Body of pancreas (tissue), 4 donors: ENCODE measurements at regions not wholly inside any gene's neighbourhood (a gene's known extent, or its start where the extent isn't known, plus 50 kb on each side); places are given as distances from the start of the nearest gene placed in this dataset.
A peak's percentile ranks its signal among the peaks of the same experiment; 100 is the strongest.

Experiments used
- ATAC-seq: fragments of 150-250 bp; one replicate; pipeline ENCODE4 v1.9.1; 2016
- DNase-seq, 4 donors: peaks; one replicate each; pipeline ENCODE4 v3.0.0-alpha.2; 2019
- H3K27ac ChIP-seq, 4 donors: fragments of 200-600 bp; sonication (generic); 1 replicate in 3 of 4; 2 replicates in 1 of 4; pipeline versions ENCODE4 v1.5.1 to v1.6.1; 2016 to 2019; ENCODE audit warnings: mild to moderate bottlenecking in 1 of 4, mixed read lengths in 1 of 4, moderate library complexity in 1 of 4
- H3K27me3 ChIP-seq, 2 donors: fragments of 200-600 bp; sonication (generic); one replicate each; pipeline ENCODE4 v1.6.0; 2016; ENCODE audit warnings: mild to moderate bottlenecking in 1 of 2
- H3K36me3 ChIP-seq, 2 donors: fragments of 200-600 bp; sonication (generic); replicated peaks in 1 of 2; 2 replicates each; pipeline ENCODE4 v1.5.1; 2016; ENCODE audit warnings: low read depth in 2 of 2; ENCODE audit not compliant: insufficient read depth in 1 of 2
- H3K4me1 ChIP-seq: fragments of 200-600 bp; sonication (generic); one replicate; pipeline ENCODE4 v1.6.0; 2016
- H3K4me3 ChIP-seq, 2 donors: fragments of 200-600 bp; sonication (generic); 1 replicate in 1 of 2; 2 replicates in 1 of 2; pipeline ENCODE4 v1.5.1; 2016 to 2019
- H3K9me3 ChIP-seq, 3 donors: fragments of 200-600 bp; sonication (generic); 1 replicate in 2 of 3; 2 replicates in 1 of 3; pipeline ENCODE4 v1.5.1; 2016
- CTCF ChIP-seq, 7 experiments: fragments of 450-650 bp in 4 of 7; fragments of 200-600 bp in 3 of 7; sonication (generic) in 3 of 7; IDR thresholded peaks; one replicate each; pipeline ENCODE4 v1.5.1; 2016 to 2019; ENCODE audit warnings: antibody characterized with exemption in 7 of 7
- POLR2A ChIP-seq, 3 donors: fragments of 450-650 bp; IDR thresholded peaks; one replicate each; pipeline ENCODE4 v1.6.1; 2016; ENCODE audit warnings: antibody characterized with exemption in 3 of 3, mild to moderate bottlenecking in 2 of 3
- WGBS, 2 donors: methylation state at CpG; one replicate each; pipeline ENCODE4 v1.1.5; 2017; 5-methylcytosine and 5-hydroxymethylcytosine counted together
- intact Hi-C: fragments of 100-400 bp; cut with DNase I; formaldehyde crosslinking; loops from one replicate; pipeline ENCODE4 v1.15.1; 2023

GRCh38 chr6:140905050-140905449 is 1227.7 kb upstream of the GJE1 start:
- TF ChIP-seq CTCF (IDR thresholded peaks at IDR 0.05) (no peak), POLR2A (IDR thresholded peaks at IDR 0.05) (no peak)
- 71% methylated on average over 1 of the region's 1 CpG for WGBS, 2 donors
- Histone ChIP-seq H3K27ac (no peak overlapping the region), H3K9me3 (no peaks in the 10 kb centered on the region), H3K36me3 (no peaks in the 10 kb centered on the region), H3K27me3 (no peaks in the 10 kb centered on the region), H3K4me3 (no peak overlapping the region), H3K4me1 (no peaks in the 10 kb centered on the region)
- intact Hi-C loops, result no loop called here
- no peak for ATAC-seq
- no peak for DNase-seq

- DNase-seq, result peak in 1 of 4 donors; percentile 25
- no peaks in the 10 kb centered on the region for H3K27me3 ChIP-seq
- intact Hi-C loops, result no loop called here
- H3K36me3 ChIP-seq, result no peaks in the 10 kb centered on the region
- H3K4me3 ChIP-seq, result no peak overlapping the region
- H3K9me3 ChIP-seq, result no peaks in the 10 kb centered on the region
- peak overlapping the region in 2 of 4 donors; percentile 13 to 28 for H3K27ac ChIP-seq
- WGBS, 2 donors, result 55 to 71% methylated on average over 8 of the region's 8 CpGs
- no peaks in the 10 kb centered on the region for H3K4me1 ChIP-seq
- peak; percentile 45 for ATAC-seq
- TF ChIP-seq CTCF (IDR thresholded peaks at IDR 0.05) (no peak), POLR2A (IDR thresholded peaks at IDR 0.05) (peak in 1 of 3 donors; percentile 23)
Observed at GRCh38 chr6:140897804-140898573, 1234.7 kb upstream of the GJE1 start.

- intact Hi-C loops, result no loop called here
- TF ChIP-seq POLR2A (IDR thresholded peaks at IDR 0.05) (no peak), CTCF (IDR thresholded peaks at IDR 0.05) (no peak)
- no peaks in the 10 kb centered on the region for H3K9me3 ChIP-seq
- no peaks in the 10 kb centered on the region for H3K4me1 ChIP-seq
- no peak overlapping the region for H3K27ac ChIP-seq
- H3K27me3 ChIP-seq, result no peaks in the 10 kb centered on the region
- DNase-seq (no peak), ATAC-seq (no peak)
- no peaks in the 10 kb centered on the region for H3K36me3 ChIP-seq
- 56 to 90% methylated on average over 3 of the region's 3 CpGs for WGBS, 2 donors
- H3K4me3 ChIP-seq, result no peak overlapping the region
Observed at GRCh38 chr6:140897349-140897748, 1235.4 kb upstream of the GJE1 start.

GRCh38 chr6:140893432-140893831 is 1239.3 kb upstream of the GJE1 start:
- H3K9me3 ChIP-seq, result no peaks in the 10 kb centered on the region
- no peak overlapping the region for H3K4me3 ChIP-seq
- intact Hi-C loops, result no loop called here
- WGBS, 2 donors, result 63 to 64% methylated on average over 3 to 4 of the region's 4 CpGs
- TF ChIP-seq CTCF (IDR thresholded peaks at IDR 0.05) (no peak), POLR2A (IDR thresholded peaks at IDR 0.05) (no peak)
- no peaks in the 10 kb centered on the region for H3K36me3 ChIP-seq
- H3K27me3 ChIP-seq, result no peaks in the 10 kb centered on the region
- DNase-seq (no peak), ATAC-seq (no peak)
- H3K27ac ChIP-seq, result no peak overlapping the region
- H3K4me1 ChIP-seq, result no peaks in the 10 kb centered on the region

- no peaks in the 10 kb centered on the region for H3K9me3 ChIP-seq
- TF ChIP-seq POLR2A (IDR thresholded peaks at IDR 0.05), result no peak
- TF ChIP-seq CTCF (IDR thresholded peaks at IDR 0.05), result no peak
- no peaks in the 10 kb centered on the region for H3K27me3 ChIP-seq
- no peaks in the 10 kb centered on the region for H3K36me3 ChIP-seq
- DNase-seq (no peak), ATAC-seq (no peak)
- H3K4me3 ChIP-seq, result no peak overlapping the region
- intact Hi-C loops, result no loop called here
- H3K27ac ChIP-seq, result no peak overlapping the region
- H3K4me1 ChIP-seq, result no peaks in the 10 kb centered on the region
Observed at GRCh38 chr6:140879946-140880345, 1252.8 kb upstream of the GJE1 start.
